EH (cell line): ENCODE measurements at regions not wholly inside any gene's neighbourhood (a gene's known extent, or its start where the extent isn't known, plus 50 kb on each side); places are given as distances from the start of the nearest gene placed in this dataset.

Experiments
- DNase-seq: peaks from one replicate; pipeline ENCODE4 v3.0.0-alpha.2; 2015; ENCODE audit warnings: low read depth

- DNase-seq = no peak
Measured at GRCh38 chr5:60259730-60260129, 366.2 kb upstream of the PDE4D start.

- peak; percentile 3 for DNase-seq
Measured at GRCh38 chr5:60257596-60258271, 364.2 kb upstream of the PDE4D start.

- no peak for DNase-seq
Measured at GRCh38 chr5:60256546-60256945, 363.0 kb upstream of the PDE4D start.

GRCh38 chr5:60248901-60249300, 355.4 kb upstream of the PDE4D start:
- DNase-seq = no peak

- DNase-seq = no peak
Measured at GRCh38 chr5:60243713-60244112, 350.2 kb upstream of the PDE4D start.

GRCh38 chr5:60232036-60232795, 338.7 kb upstream of the PDE4D start:
- no peak for DNase-seq

- DNase-seq = no peak
Measured at GRCh38 chr5:60230456-60230855, 336.9 kb upstream of the PDE4D start.

GRCh38 chr5:60229691-60230185, 336.2 kb upstream of the PDE4D start:
- no peak for DNase-seq

GRCh38 chr5:60228676-60229075, 335.1 kb upstream of the PDE4D start:
- no peak for DNase-seq

- no peak for DNase-seq
Measured at GRCh38 chr5:60226128-60226527, 332.6 kb upstream of the PDE4D start.

GRCh38 chr5:60223342-60223741, 329.8 kb upstream of the PDE4D start:
- DNase-seq = no peak

- no peak for DNase-seq
Measured at GRCh38 chr5:60219921-60220320, 326.4 kb upstream of the PDE4D start.

- DNase-seq = no peak
Measured at GRCh38 chr5:60210810-60211209, 317.3 kb upstream of the PDE4D start.

GRCh38 chr5:60209146-60209840, 315.8 kb upstream of the PDE4D start:
- DNase-seq = no peak

- DNase-seq = no peak
Measured at GRCh38 chr5:60208716-60209115, 315.2 kb upstream of the PDE4D start.

GRCh38 chr5:60207040-60207439, 313.5 kb upstream of the PDE4D start:
- DNase-seq = no peak

GRCh38 chr5:60206234-60206633, 312.7 kb upstream of the PDE4D start:
- DNase-seq = no peak

GRCh38 chr5:60205071-60205470, 311.5 kb upstream of the PDE4D start:
- DNase-seq = no peak

- peak; percentile 96 for DNase-seq
Measured at GRCh38 chr5:60196385-60197113, 303.0 kb upstream of the PDE4D start.

GRCh38 chr5:60195551-60195950, 302.0 kb upstream of the PDE4D start:
- DNase-seq = no peak

GRCh38 chr5:60195083-60195482, 301.6 kb upstream of the PDE4D start:
- DNase-seq = no peak
